ENCODE measurements at regions not wholly inside any gene's neighbourhood (a gene's known extent, or its start where the extent isn't known, plus 50 kb on each side); places are given as distances from the start of the nearest gene placed in this dataset.

DNA sequence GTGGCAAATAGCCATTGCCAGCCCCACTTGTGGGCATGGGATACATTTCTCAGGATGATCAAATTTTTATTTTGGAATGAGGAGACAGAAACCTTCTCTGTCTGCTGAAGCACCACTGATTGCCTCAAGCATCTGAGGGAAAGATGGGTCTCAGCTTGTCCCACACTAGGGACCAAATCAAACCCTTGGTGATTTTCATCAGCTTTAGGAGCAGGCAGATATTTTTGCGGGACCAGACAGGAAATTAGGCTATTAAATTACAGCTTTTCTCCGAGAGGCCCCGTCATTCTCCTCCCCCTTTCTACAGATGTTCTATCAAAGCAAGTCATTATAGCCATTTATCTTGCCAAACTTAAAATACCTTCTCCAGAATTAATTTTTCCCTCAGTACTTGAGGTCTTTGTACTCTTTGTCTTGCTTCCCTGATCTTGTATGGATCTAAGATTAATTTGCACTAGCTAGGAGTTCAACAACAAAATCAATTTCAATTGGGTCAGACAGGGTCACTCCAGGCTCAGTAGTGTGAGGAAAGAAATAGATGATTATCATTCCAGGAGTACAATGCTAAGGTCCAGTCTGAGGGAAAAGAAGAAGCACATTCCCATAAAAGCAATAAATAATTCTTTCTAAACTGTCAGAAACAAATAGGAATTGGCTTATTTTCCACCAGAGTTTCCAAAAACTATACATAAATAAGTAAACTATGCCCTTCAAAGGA lies 818.1 kb upstream of the SOX11 start:
- no peak for DNase-seq (ENCODE audit: low read depth)
- no peak for TF ChIP-seq CTCF (IDR thresholded peaks at IDR 0.05; ENCODE audit: insufficient read depth, low read length, poor library complexity, severe bottlenecking)
- no peak overlapping the region for H3K4me3 ChIP-seq (ENCODE audit: low read depth, low read length)

DNA sequence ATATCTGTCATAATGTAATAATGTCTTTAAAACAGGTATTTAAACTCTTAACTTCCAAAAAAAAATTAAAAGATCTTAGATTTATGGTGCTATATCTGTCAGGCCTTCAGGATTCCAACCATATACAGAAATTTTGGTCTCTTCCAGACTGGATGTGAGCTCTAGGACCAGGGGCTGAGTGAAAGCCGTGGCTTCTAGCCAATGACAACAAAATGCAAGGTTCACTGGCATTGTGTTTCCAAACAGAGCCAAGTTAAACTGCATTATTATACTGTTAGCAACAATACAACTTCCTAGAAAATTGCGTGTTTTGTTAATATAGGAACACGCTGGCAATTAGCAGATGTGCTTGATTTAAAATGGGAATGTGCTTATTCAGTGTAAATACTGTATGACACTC lies 809.8 kb upstream of the SOX11 start:
- Histone ChIP-seq H3K4me3 (ENCODE audit: low read depth, low read length) (no peak overlapping the region), H3K36me3 (ENCODE audit: control insufficient read depth, insufficient read depth, low read length) (no peaks in the 10 kb centered on the region), H3K27me3 (ENCODE audit: control insufficient read depth, insufficient read depth, low read length) (no peaks in the 10 kb centered on the region)
- no peak for DNase-seq (ENCODE audit: low read depth)
- no peak for TF ChIP-seq CTCF (IDR thresholded peaks at IDR 0.05; ENCODE audit: insufficient read depth, low read length, poor library complexity, severe bottlenecking)

More for the DNA sequence above, 818.1 kb upstream of the SOX11 start:
- Histone ChIP-seq H3K27me3 (ENCODE audit: control insufficient read depth, insufficient read depth, low read length) (no peaks in the 10 kb centered on the region), H3K36me3 (ENCODE audit: control insufficient read depth, insufficient read depth, low read length) (no peaks in the 10 kb centered on the region)

DNA sequence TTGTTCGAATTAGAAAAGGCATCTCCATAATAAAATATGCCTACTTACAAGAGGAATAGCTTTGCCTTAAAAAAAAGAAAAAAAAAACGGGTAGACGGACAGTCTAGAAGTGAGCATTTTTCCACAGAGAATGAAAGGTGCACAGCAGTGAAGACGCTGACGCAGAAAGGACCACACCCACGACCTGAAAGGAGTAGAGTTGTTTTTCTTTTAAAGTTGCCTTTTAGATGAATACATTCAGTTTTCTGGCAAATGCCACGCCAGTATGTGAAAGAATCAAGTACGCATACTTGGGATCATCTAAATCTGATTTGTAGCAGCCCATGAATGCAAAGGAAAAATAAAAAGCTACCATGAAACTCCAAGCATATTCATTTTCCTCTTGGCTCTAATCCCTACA lies 809.2 kb upstream of the SOX11 start:
- DNase-seq (ENCODE audit: low read depth), result no peak
- no peak for TF ChIP-seq CTCF (IDR thresholded peaks at IDR 0.05; ENCODE audit: insufficient read depth, low read length, poor library complexity, severe bottlenecking)

GRCh38 chr2:4883375-4883774 lies 808.8 kb upstream of the SOX11 start:
- TF ChIP-seq CTCF (IDR thresholded peaks at IDR 0.05; ENCODE audit: insufficient read depth, low read length, poor library complexity, severe bottlenecking), result no peak
- DNase-seq (ENCODE audit: low read depth), result no peak

More for the DNA sequence above, 809.2 kb upstream of the SOX11 start:
- H3K4me3 ChIP-seq (ENCODE audit: low read depth, low read length), result no peak overlapping the region
- H3K36me3 ChIP-seq (ENCODE audit: control insufficient read depth, insufficient read depth, low read length), result no peaks in the 10 kb centered on the region
- no peaks in the 10 kb centered on the region for H3K27me3 ChIP-seq (ENCODE audit: control insufficient read depth, insufficient read depth, low read length)

GRCh38 chr2:4884117-4884571 lies 808.0 kb upstream of the SOX11 start:
- Histone ChIP-seq H3K36me3 (ENCODE audit: control insufficient read depth, insufficient read depth, low read length) (no peaks in the 10 kb centered on the region), H3K4me3 (ENCODE audit: low read depth, low read length) (no peak overlapping the region), H3K27me3 (ENCODE audit: control insufficient read depth, insufficient read depth, low read length) (no peaks in the 10 kb centered on the region)
- no peak for DNase-seq (ENCODE audit: low read depth)
- no peak for TF ChIP-seq CTCF (IDR thresholded peaks at IDR 0.05; ENCODE audit: insufficient read depth, low read length, poor library complexity, severe bottlenecking)

More at GRCh38 chr2:4883375-4883774, 808.8 kb upstream of the SOX11 start:
- no peaks in the 10 kb centered on the region for H3K27me3 ChIP-seq (ENCODE audit: control insufficient read depth, insufficient read depth, low read length)
- no peaks in the 10 kb centered on the region for H3K36me3 ChIP-seq (ENCODE audit: control insufficient read depth, insufficient read depth, low read length)
- no peak overlapping the region for H3K4me3 ChIP-seq (ENCODE audit: low read depth, low read length)

DNA sequence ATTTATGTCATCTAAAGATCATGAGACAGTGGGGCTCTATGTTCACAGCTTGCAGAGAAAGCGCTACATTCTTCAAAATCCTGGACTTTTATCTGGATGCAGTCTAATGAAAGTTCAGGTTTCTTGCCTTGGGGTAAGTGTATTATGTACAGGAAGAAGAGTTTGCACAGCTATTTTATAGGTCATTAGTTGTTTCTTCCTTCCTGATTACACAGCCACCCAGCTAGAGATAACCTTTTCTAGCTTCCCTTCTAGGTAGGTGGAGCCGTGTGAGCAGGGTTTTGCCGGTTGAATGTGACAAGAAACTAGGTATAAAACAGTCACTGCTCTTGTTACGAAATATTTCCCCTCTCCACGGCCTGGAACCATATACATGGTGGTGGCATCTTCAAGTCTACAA lies 800.8 kb upstream of the SOX11 start:
- no peak overlapping the region for H3K4me3 ChIP-seq (ENCODE audit: low read depth, low read length)
- DNase-seq (ENCODE audit: low read depth), result no peak
- no peaks in the 10 kb centered on the region for H3K27me3 ChIP-seq (ENCODE audit: control insufficient read depth, insufficient read depth, low read length)
- TF ChIP-seq CTCF (IDR thresholded peaks at IDR 0.05; ENCODE audit: insufficient read depth, low read length, poor library complexity, severe bottlenecking), result no peak
- no peaks in the 10 kb centered on the region for H3K36me3 ChIP-seq (ENCODE audit: control insufficient read depth, insufficient read depth, low read length)
